DND-41 (cell line): ENCODE measurements at regions not wholly inside any gene's neighbourhood (a gene's known extent, or its start where the extent isn't known, plus 50 kb on each side); places are given as distances from the start of the nearest gene placed in this dataset.
"Not testable (repeated sequence)": the region's sequence is repeated elsewhere in the genome, so short reads cannot be mapped to it uniquely, and the experiment has no call there.

ENCODE experiments used
- ATAC-seq: fragments of 200-7000 bp; cut with Tn5 transposase; 3 replicates; pipeline ENCODE4 v1.9.1; 2021; ENCODE audit warnings: low read depth; ENCODE audit not compliant: insufficient read depth
- DNase-seq: peaks from one replicate; pipeline ENCODE4 v3.0.0-alpha.2; 2020
- H2AFZ ChIP-seq: 2 replicates; pipeline ENCODE4 v1.6.0; 2012; ENCODE audit warnings: low read depth, low read length
- H3K27ac ChIP-seq: 2 replicates; pipeline ENCODE4 v1.5.1; 2012; ENCODE audit warnings: low read length, inconsistent platforms
- H3K27me3 ChIP-seq: fragments of 200-600 bp; sonication (generic); 2 replicates; pipeline ENCODE4 v1.6.0; 2012; ENCODE audit warnings: low read length, mild to moderate bottlenecking, inconsistent platforms; ENCODE audit not compliant: insufficient read depth, poor library complexity
- H3K36me3 ChIP-seq: 2 replicates; pipeline ENCODE4 v1.5.1; 2012; ENCODE audit warnings: low read length, inconsistent platforms; ENCODE audit not compliant: insufficient read depth
- H3K4me1 ChIP-seq: 2 replicates; pipeline ENCODE4 v1.5.1; 2012; ENCODE audit warnings: mild to moderate bottlenecking, low read length; ENCODE audit not compliant: insufficient read depth
- H3K4me2 ChIP-seq: 2 replicates; pipeline ENCODE4 v1.6.0; 2012; ENCODE audit warnings: mild to moderate bottlenecking, moderate library complexity, low read length, inconsistent platforms; ENCODE audit not compliant: insufficient read depth
- H3K4me3 ChIP-seq, 2 experiments: fragments of 200-600 bp in 1 of 2; shearing (Covaris generic) in 1 of 2; 2 replicates each; pipeline ENCODE4 v1.5.1; 2012 to 2016; ENCODE audit warnings: inconsistent platforms in 2 of 2, low read length in 2 of 2, mild to moderate bottlenecking in 2 of 2, low read depth in 1 of 2, moderate library complexity in 1 of 2
- H3K79me2 ChIP-seq: 2 replicates; pipeline ENCODE4 v1.6.0; 2012; ENCODE audit warnings: low read length, inconsistent platforms; ENCODE audit not compliant: insufficient read depth
- H3K9ac ChIP-seq: 2 replicates; pipeline ENCODE4 v1.6.0; 2012; ENCODE audit warnings: low read depth, mild to moderate bottlenecking, inconsistent platforms, low read length, moderate library complexity
- H3K9me3 ChIP-seq: 2 replicates; pipeline ENCODE4 v1.5.1; 2012; ENCODE audit warnings: low read length, moderate library complexity, mild to moderate bottlenecking, inconsistent platforms; ENCODE audit not compliant: insufficient read depth, severe bottlenecking
- H4K20me1 ChIP-seq: 2 replicates; pipeline ENCODE4 v1.6.0; 2012; ENCODE audit warnings: low read length; ENCODE audit not compliant: insufficient read depth
- EZH2 ChIP-seq: IDR thresholded peaks from 3 replicates; pipeline ENCODE4 v1.6.1; 2012; ENCODE audit warnings: borderline replicate concordance, low read depth, mild to moderate bottlenecking, moderate library complexity, low read length, inconsistent platforms; ENCODE audit not compliant: severe bottlenecking
- TF ChIP-seq, protein P1 (sequence below): IDR thresholded peaks from 2 replicates; pipeline ENCODE4 v1.5.1; 2012; ENCODE audit warnings: borderline replicate concordance, low read length, moderate library complexity, mild to moderate bottlenecking; ENCODE audit not compliant: poor library complexity, severe bottlenecking; ENCODE audit errors: extremely low read depth

DNA sequence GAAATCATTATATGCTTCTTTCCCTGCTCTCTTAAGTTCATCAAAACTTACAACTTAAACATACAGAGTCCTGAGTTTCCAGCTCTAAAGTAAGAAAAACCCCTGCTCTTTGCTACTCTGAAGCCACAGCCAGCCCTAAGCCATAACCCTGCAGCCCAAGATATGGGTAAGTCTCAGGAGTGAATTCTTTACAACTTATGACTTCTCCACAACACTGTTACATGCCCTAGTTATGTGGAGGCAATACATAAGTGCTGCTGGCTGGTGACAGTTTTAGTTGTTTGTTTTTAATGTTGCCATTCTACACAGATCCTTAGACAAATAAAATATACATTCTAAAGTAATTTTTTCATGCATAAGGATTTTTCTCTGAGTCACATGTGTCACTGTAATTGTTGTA lies 100.2 kb downstream of the FBXO8 start:
- Histone ChIP-seq H3K27ac (no peak overlapping the region), H3K4me1 (no peaks in the 10 kb centered on the region), H3K27me3 (no peaks in the 10 kb centered on the region), H4K20me1 (no peaks in the 10 kb centered on the region), H3K4me2 (no peak overlapping the region), H3K36me3 (no peaks in the 10 kb centered on the region), H3K79me2 (no peaks in the 10 kb centered on the region), H2AFZ (no peak overlapping the region), H3K9ac (no peak overlapping the region), H3K4me3 (no peak overlapping the region), H3K9me3 (no peaks in the 10 kb centered on the region)
- no peak for DNase-seq
- ATAC-seq, result no peak
- TF ChIP-seq EZH2, result no peak
- TF ChIP-seq, protein P1, sequence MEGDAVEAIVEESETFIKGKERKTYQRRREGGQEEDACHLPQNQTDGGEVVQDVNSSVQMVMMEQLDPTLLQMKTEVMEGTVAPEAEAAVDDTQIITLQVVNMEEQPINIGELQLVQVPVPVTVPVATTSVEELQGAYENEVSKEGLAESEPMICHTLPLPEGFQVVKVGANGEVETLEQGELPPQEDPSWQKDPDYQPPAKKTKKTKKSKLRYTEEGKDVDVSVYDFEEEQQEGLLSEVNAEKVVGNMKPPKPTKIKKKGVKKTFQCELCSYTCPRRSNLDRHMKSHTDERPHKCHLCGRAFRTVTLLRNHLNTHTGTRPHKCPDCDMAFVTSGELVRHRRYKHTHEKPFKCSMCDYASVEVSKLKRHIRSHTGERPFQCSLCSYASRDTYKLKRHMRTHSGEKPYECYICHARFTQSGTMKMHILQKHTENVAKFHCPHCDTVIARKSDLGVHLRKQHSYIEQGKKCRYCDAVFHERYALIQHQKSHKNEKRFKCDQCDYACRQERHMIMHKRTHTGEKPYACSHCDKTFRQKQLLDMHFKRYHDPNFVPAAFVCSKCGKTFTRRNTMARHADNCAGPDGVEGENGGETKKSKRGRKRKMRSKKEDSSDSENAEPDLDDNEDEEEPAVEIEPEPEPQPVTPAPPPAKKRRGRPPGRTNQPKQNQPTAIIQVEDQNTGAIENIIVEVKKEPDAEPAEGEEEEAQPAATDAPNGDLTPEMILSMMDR, result no peak

DNA sequence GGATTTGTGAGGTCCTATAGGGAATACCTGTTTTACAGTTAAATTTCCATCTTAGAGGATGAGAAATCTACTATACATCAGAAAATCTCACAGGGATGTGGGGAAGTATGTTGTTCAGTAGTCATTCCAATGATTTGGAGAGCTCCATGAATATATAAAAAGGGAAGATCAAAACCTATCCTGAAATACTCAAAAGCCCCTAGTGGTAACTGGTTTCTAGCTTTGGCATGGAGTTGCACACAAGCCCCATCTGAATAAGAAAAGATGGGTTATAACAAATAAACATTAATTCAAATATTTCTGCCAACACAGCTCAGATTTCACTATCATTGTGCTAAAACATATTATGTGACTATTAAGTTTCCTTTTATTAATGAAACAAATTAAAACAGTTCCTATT lies 101.6 kb downstream of the FBXO8 start:
- no peak overlapping the region for H3K4me3 ChIP-seq
- DNase-seq (no peak), ATAC-seq (no peak)
- no peaks in the 10 kb centered on the region for H3K79me2 ChIP-seq
- H3K9me3 ChIP-seq, result no peaks in the 10 kb centered on the region
- no peak overlapping the region for H3K9ac ChIP-seq
- H4K20me1 ChIP-seq, result no peaks in the 10 kb centered on the region
- no peaks in the 10 kb centered on the region for H3K4me1 ChIP-seq
- no peaks in the 10 kb centered on the region for H3K36me3 ChIP-seq
- no peak overlapping the region for H2AFZ ChIP-seq
- no peak for TF ChIP-seq EZH2
- TF ChIP-seq, protein P1, result no peak
- no peaks in the 10 kb centered on the region for H3K27me3 ChIP-seq
- H3K27ac ChIP-seq, result no peak overlapping the region
- H3K4me2 ChIP-seq, result no peak overlapping the region

DNA sequence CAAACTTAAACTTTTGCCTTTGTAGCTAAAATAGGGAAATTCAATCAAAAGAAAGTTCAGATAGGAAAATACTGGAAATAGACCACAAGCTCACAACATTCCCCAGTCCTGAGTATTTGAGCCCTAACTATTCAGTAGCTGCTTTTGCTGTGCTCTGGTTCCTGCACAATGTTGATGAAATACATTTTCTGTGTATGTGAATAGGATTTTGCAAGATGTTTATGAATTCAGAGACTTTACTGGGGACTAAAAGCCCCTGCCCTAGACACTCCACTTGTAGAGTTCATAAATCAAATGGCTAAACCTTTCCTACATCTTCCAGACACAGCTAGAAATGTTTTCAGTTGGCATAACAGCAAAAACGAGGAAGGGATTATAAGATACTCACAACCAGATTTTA lies 105.9 kb downstream of the FBXO8 start:
- Histone ChIP-seq H3K4me2 (no peak overlapping the region), H3K4me3 (no peak overlapping the region), H3K4me1 (no peaks in the 10 kb centered on the region), H3K9ac (no peak overlapping the region), H3K27me3 (no peaks in the 10 kb centered on the region), H4K20me1 (no peaks in the 10 kb centered on the region), H3K27ac (no peak overlapping the region), H3K9me3 (no peaks in the 10 kb centered on the region), H3K79me2 (no peaks in the 10 kb centered on the region), H3K36me3 (no peaks in the 10 kb centered on the region), H2AFZ (no peak overlapping the region)
- ATAC-seq, result no peak
- no peak for DNase-seq
- TF ChIP-seq, protein P1, result no peak

DNA sequence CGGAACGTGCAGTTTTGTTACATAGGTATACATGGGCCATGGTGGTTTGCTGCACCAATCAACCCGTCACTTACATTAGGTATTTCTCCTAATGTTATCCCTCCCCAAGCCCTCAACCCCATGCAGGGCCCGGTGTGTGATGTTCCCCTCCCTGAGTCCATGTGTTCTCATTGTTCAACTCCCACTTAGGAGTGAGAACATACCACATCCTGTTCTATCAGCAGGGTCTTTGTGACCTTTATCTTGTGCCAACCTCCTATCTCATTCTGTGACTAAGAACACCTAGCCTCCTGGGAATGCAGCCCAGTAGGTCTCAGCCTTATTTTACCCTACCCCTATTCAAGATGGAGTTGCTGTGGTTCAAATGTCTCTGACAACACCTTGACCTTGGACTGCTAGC lies 107.6 kb downstream of the FBXO8 start:
- H3K27ac ChIP-seq, H3K4me1 ChIP-seq, H3K36me3 ChIP-seq, H3K79me2 ChIP-seq, H3K4me3 ChIP-seq, H4K20me1 ChIP-seq, H3K4me2 ChIP-seq, H3K27me3 ChIP-seq, H3K9me3 ChIP-seq, H2AFZ ChIP-seq, H3K9ac ChIP-seq, DNase-seq: not testable (repeated sequence)
- peak; percentile 64; the same call in 2 of the 3 replicates for ATAC-seq
